T-cell (primary cell): ENCODE measurements at regions not wholly inside any gene's neighbourhood (a gene's known extent, or its start where the extent isn't known, plus 50 kb on each side); places are given as distances from the start of the nearest gene placed in this dataset.

Experiments used
- ATAC-seq, 4 experiments: fragments of 200-7000 bp in 3 of 4; fragments of 150-1000 bp in 1 of 4; cut with Tn5 transposase; replicated peaks in 1 of 4; 1 replicate in 3 of 4; 2 replicates in 1 of 4; pipeline ENCODE4 v1.10.0; 2021; ENCODE audit warnings: moderate library complexity in 3 of 4, mild to moderate bottlenecking in 2 of 4, moderate number of reproducible peaks in 1 of 4
- CTCF ChIA-PET, 2 donors: fragments of 300-600 bp; sonication (Branson Sonifier 250); formaldehyde crosslinking; loops; one replicate each; lab custom pipeline; 2022; ENCODE audit warnings: antibody characterized with exemption in 2 of 2; lab: Charles Lee
- POLR2A ChIA-PET, 2 donors: fragments of 300-600 bp; sonication (Branson Sonifier 250); formaldehyde crosslinking; loops; one replicate each; lab custom pipeline; 2022; ENCODE audit warnings: antibody characterized with exemption in 2 of 2; lab: Charles Lee
- DNase-seq, 35 experiments: peaks; one replicate each; pipeline versions ENCODE4 v3.0.0 to v3.0.0-alpha.2; 2013 to 2023
- H3K27ac ChIP-seq: one replicate; pipeline ENCODE4 v1.5.1; 2013; ENCODE audit warnings: low read length
- H3K27me3 ChIP-seq, 2 experiments: replicated peaks in 1 of 2; 1 replicate in 1 of 2; 2 replicates in 1 of 2; pipeline versions ENCODE4 v1.6.1 to v1.7.0; 2013; ENCODE audit warnings: low read length in 1 of 2, mixed read lengths in 1 of 2; ENCODE audit not compliant: control insufficient read depth in 2 of 2, insufficient read depth in 2 of 2; ENCODE audit errors: extremely low read depth in 1 of 2
- H3K36me3 ChIP-seq, 2 donors: 1 replicate in 1 of 2; 2 replicates in 1 of 2; pipeline versions ENCODE4 v1.6.1 to v1.7.0; 2013; ENCODE audit warnings: low read length in 1 of 2; ENCODE audit not compliant: control insufficient read depth in 2 of 2, insufficient read depth in 1 of 2; ENCODE audit errors: extremely low read depth in 1 of 2
- H3K4me1 ChIP-seq, 2 experiments: 1 replicate in 1 of 2; 2 replicates in 1 of 2; pipeline versions ENCODE4 v1.6.1 to v1.7.0; 2013; ENCODE audit warnings: low read length in 2 of 2, mixed read lengths in 1 of 2; ENCODE audit not compliant: insufficient read depth in 2 of 2, control insufficient read depth in 1 of 2; ENCODE audit errors: extremely low read depth in 1 of 2
- H3K4me3 ChIP-seq, 2 donors: 1 replicate in 1 of 2; 2 replicates in 1 of 2; pipeline versions ENCODE4 v1.5.1 to v1.7.0; 2013; ENCODE audit warnings: mild to moderate bottlenecking in 2 of 2, low read length in 1 of 2, moderate library complexity in 1 of 2; ENCODE audit not compliant: control insufficient read depth in 1 of 2; ENCODE audit errors: extremely low read depth in 1 of 2
- H3K9me3 ChIP-seq: 2 replicates; pipeline ENCODE4 v1.7.0; 2013
- H3K27ac Mint-ChIP-seq, 2 donors: one replicate each; pipeline ENCODE4 v1.8.0; 2020 to 2021; ENCODE audit warnings: mild to moderate bottlenecking in 2 of 2, mixed read lengths in 2 of 2
- H3K27me3 Mint-ChIP-seq, 2 donors: one replicate each; pipeline ENCODE4 v1.8.0; 2021 to 2022; ENCODE audit warnings: mixed read lengths in 2 of 2
- H3K36me3 Mint-ChIP-seq: one replicate; pipeline ENCODE4 v1.8.0; 2021; ENCODE audit warnings: mixed read lengths
- H3K4me1 Mint-ChIP-seq, 3 donors: one replicate each; pipeline ENCODE4 v1.8.0; 2020 to 2022; ENCODE audit warnings: mixed read lengths in 3 of 3, mild to moderate bottlenecking in 1 of 3
- H3K4me3 Mint-ChIP-seq, 3 donors: one replicate each; pipeline ENCODE4 v1.8.0; 2020 to 2022; ENCODE audit warnings: mild to moderate bottlenecking in 3 of 3, mixed read lengths in 3 of 3, moderate library complexity in 3 of 3
- H3K9me3 Mint-ChIP-seq, 3 donors: one replicate each; pipeline ENCODE4 v1.8.0; 2020 to 2022; ENCODE audit warnings: mixed read lengths in 3 of 3
- WGBS: methylation state at CpG from one replicate; pipeline ENCODE4 v1.1.5; 2013; ENCODE audit warnings: missing lambda C conversion rate; ENCODE audit not compliant: insufficient coverage; 5-methylcytosine and 5-hydroxymethylcytosine counted together

DNA sequence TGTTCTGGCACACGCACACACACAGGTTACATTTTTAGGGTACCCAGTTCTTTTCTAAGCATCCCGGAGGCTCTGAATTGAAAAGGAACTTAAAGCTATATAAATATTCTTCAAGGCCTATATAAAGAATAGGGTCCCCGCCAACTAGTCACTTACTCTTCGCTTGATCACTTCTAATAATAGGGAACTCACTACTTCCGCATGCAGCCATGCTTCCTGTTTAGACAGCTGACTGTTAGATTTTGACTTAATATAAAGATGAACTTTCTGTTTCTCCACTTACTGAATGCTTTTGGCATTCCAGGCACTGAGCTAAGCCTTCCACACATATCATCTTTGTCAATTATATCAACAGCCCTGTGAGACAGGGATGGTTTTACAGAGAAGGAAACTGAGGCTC, 259.6 kb downstream of the TSHZ3 start:
- ATAC-seq = no peak
- H3K27me3 Mint-ChIP-seq = peaks cover 10 to 13% of the 10 kb centered on the region in 2 donors
- Histone ChIP-seq H3K9me3 (no peaks in the 10 kb centered on the region), H3K36me3 (no peaks in the 10 kb centered on the region), H3K27me3 (peaks cover 0 to 23% of the 10 kb centered on the region in 2 experiments), H3K4me3 (no peak overlapping the region), H3K4me1 (no peaks in the 10 kb centered on the region), H3K27ac (no peak overlapping the region)
- CTCF ChIA-PET = no interaction called here
- no peaks in the 10 kb centered on the region for H3K36me3 Mint-ChIP-seq
- H3K4me3 Mint-ChIP-seq = no peak overlapping the region
- no peaks in the 10 kb centered on the region for H3K4me1 Mint-ChIP-seq
- WGBS = no CpG with 5 or more reads among the region's 5 CpGs
- POLR2A ChIA-PET = interaction anchor here in 1 of 2 donors (0.6 kb wide), 1 partner anchor 13 kb away, joined by 3 read pairs; no protein-coding TSS in a partner anchor
- no peaks in the 10 kb centered on the region for H3K9me3 Mint-ChIP-seq
- H3K27ac Mint-ChIP-seq = no peak overlapping the region
- DNase-seq = no peak

DNA sequence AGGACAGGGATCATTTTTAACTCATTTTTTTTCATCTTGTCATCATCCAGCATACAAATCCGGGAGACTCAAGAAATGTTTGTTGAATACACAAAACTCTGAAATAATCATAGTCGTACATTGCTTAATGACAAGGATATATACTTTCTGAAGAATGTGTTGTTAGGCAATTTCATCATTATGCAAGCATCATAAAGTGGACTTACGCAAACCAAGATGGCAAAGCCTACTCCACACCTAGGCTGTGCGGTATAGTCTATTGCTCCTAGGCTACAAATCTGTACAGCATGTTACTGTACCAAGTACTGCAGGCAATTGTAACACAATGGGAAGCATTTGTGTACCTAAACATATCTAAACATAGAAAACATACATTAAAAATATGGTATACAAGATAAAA, 264.1 kb downstream of the TSHZ3 start:
- H3K27me3 Mint-ChIP-seq = peaks cover 4 to 12% of the 10 kb centered on the region in 2 donors

DNA sequence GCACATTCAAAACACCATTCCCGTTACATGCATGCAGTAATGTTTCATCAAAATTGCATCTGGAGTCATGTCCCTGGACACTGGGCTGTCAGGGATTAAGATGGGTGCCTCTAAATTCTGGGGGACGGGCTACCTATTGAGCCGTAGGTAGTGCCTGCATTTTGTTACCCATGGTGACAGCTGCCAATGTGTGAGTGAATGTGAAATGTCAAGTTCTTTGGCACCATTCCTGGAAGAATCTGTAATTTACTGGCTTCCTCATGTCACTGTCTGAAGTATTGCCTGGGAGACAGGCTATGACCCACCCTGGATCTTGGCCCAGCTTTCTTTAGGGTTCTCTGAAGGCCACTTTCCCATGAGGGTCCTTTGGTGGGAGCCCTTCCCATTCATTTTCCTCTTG, 266.1 kb downstream of the TSHZ3 start:
- Histone ChIP-seq H3K36me3 (no peaks in the 10 kb centered on the region), H3K4me3 (no peak overlapping the region), H3K27me3 (peaks cover 0 to 18% of the 10 kb centered on the region in 2 experiments), H3K9me3 (no peaks in the 10 kb centered on the region), H3K4me1 (no peaks in the 10 kb centered on the region), H3K27ac (no peak overlapping the region)
- 91% methylated on average over 2 of the region's 3 CpGs for WGBS
- Mint-ChIP-seq H3K36me3 (no peaks in the 10 kb centered on the region), H3K27me3 (peaks cover 9 to 16% of the 10 kb centered on the region in 2 donors), H3K4me3 (no peak overlapping the region), H3K9me3 (no peaks in the 10 kb centered on the region), H3K4me1 (no peaks in the 10 kb centered on the region), H3K27ac (no peak overlapping the region)
- ChIA-PET CTCF (no interaction called here), POLR2A (no interaction called here)
- no peak for DNase-seq
- no peak for ATAC-seq

More for the DNA sequence above, 264.1 kb downstream of the TSHZ3 start:
- H3K36me3 Mint-ChIP-seq = no peaks in the 10 kb centered on the region
- no peak overlapping the region for H3K4me3 Mint-ChIP-seq
- no peaks in the 10 kb centered on the region for H3K4me1 Mint-ChIP-seq
- H3K36me3 ChIP-seq = no peaks in the 10 kb centered on the region
- H3K27me3 ChIP-seq = peaks cover 0 to 9% of the 10 kb centered on the region in 2 experiments
- no peak overlapping the region for H3K4me3 ChIP-seq
- H3K4me1 ChIP-seq = no peaks in the 10 kb centered on the region
- CTCF ChIA-PET = no interaction called here
- POLR2A ChIA-PET = no interaction called here
- no CpG with 5 or more reads among the region's 4 CpGs for WGBS
- H3K9me3 ChIP-seq = no peaks in the 10 kb centered on the region
- ATAC-seq = no peak
- DNase-seq = no peak
- no peaks in the 10 kb centered on the region for H3K9me3 Mint-ChIP-seq
- H3K27ac ChIP-seq = no peak overlapping the region
- no peak overlapping the region for H3K27ac Mint-ChIP-seq

DNA sequence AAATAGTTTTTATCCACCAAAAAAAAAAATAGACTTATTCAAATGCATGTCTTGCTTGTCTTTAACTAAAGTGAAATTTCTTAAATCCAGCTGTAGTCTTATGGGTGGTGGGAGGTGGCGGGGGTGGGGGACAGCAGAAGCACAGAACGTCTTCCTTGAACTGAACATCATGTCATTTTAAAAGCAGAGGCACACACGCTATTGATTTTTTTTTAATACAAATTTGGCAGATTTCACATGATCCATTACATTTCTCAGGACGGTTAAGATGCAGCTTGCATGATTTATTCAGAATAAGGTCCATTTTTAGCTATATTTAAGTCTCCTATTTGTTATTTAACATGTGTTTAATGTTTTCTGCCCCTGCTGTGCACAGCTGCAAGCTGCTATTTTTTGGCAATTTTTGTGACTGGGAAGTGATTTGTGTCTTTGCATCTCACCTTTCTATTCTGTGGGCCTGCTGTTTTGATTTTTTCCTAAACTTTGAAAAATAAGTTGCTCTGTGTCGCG, 274.0 kb downstream of the TSHZ3 start:
- Histone ChIP-seq H3K4me1 (no peaks in the 10 kb centered on the region), H3K4me3 (no peak overlapping the region), H3K36me3 (no peaks in the 10 kb centered on the region), H3K9me3 (no peaks in the 10 kb centered on the region), H3K27ac (no peak overlapping the region), H3K27me3 (peaks cover 0 to 22% of the 10 kb centered on the region in 2 experiments)
- ChIA-PET CTCF (no interaction called here), POLR2A (no interaction called here)
- H3K27me3 Mint-ChIP-seq = peaks cover 40 to 42% of the 10 kb centered on the region in 2 donors
- 100% methylated on average over 1 of the region's 6 CpGs for WGBS
- H3K36me3 Mint-ChIP-seq = no peaks in the 10 kb centered on the region
- DNase-seq = no peak
- H3K9me3 Mint-ChIP-seq = no peaks in the 10 kb centered on the region
- no peaks in the 10 kb centered on the region for H3K4me1 Mint-ChIP-seq
- ATAC-seq = no peak
- no peak overlapping the region for H3K4me3 Mint-ChIP-seq
- no peak overlapping the region for H3K27ac Mint-ChIP-seq

DNA sequence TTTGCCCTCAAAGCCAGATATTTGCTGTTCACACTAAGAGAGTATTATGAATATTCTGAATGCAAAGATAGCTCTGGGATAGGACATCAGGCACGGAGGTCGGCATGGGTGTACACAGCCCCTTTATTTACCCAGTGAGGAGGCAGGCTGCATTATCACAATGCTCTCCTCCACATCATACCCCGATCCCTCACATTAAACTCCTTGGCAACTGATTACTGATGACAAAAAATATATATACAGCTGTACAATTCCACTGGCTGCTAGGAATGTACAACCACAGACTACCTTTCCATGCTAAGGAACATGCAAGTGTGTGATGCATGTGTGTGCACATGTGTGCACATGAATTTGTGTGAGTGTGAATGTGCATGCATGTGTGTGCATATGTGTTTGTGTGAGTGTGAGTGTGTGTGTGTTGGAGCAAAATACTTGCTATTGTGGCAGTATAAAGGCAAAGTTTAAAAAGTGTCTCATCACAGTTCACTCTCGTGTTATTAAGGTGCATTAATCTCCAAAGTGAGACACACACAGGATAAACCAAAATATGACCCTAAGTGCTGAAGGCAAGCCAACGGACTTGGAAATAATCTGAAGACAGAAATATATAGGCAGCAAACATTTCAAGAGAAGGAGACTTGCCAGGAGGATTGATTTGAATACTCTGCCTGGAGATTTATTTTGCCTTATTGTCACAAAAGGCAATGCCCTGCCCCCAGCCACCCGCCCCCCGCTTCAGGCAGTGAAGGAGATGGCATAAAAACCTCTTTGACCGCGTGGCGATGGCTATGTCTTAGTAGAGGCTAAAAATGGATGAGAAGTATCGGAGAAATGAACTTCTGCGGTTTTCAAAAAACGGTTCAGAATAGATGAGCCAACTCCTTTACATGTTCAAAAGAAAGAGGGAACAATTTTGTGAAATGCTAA, 274.8 kb downstream of the TSHZ3 start:
- Histone ChIP-seq H3K27me3 (peaks cover 0 to 22% of the 10 kb centered on the region in 2 experiments), H3K36me3 (no peaks in the 10 kb centered on the region), H3K9me3 (no peaks in the 10 kb centered on the region), H3K27ac (no peak overlapping the region), H3K4me3 (no peak overlapping the region), H3K4me1 (no peaks in the 10 kb centered on the region)
- H3K4me1 Mint-ChIP-seq = no peaks in the 10 kb centered on the region
- H3K27ac Mint-ChIP-seq = no peak overlapping the region
- DNase-seq = no peak
- no peak overlapping the region for H3K4me3 Mint-ChIP-seq
- ATAC-seq = no peak
- 84% methylated on average over 7 of the region's 13 CpGs for WGBS
- H3K36me3 Mint-ChIP-seq = no peaks in the 10 kb centered on the region
- peaks cover 39 to 43% of the 10 kb centered on the region in 2 donors for H3K27me3 Mint-ChIP-seq
- CTCF ChIA-PET = no interaction called here
- no peaks in the 10 kb centered on the region for H3K9me3 Mint-ChIP-seq
- POLR2A ChIA-PET = no interaction called here

DNA sequence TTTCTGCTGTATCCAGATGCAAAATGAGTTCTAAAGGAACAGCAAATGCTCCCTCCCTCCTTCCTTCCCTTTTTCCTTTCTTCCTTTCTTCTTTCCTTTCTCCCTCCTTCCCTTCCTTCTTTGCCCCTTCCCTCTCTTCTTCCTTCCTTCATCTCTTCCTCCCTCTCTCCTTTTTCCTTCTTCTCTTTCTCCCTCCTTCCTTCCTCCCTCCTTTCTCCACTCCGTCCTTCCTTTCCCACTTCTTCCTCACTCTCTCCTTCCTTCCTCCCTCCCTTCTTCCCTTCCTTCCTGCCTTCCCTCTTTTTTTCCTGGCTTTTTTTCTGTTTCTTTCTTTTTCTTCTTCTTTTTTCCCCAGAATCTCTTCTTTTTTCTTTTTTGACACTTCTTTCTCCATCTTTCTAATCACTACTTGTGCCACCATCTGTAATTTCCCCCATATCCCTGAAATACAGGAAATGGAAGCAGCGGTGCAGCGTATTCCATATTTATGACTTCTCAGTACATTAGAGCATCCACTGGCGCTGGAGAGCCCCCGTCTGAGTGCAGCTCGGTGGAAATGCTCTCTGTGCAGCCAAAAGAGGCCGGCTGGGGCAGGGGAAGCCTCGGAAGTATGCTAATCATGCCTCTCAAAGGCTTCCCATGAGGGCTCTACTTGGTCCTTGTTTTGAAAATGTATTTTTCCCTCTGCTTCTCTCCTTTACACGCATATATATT, 275.6 kb downstream of the TSHZ3 start:
- no peak overlapping the region for H3K4me3 ChIP-seq
- WGBS = 27% methylated on average over 6 of the region's 9 CpGs
- DNase-seq = no peak
- no peak overlapping the region for H3K27ac Mint-ChIP-seq
- no peaks in the 10 kb centered on the region for H3K36me3 ChIP-seq
- ATAC-seq = no peak
- no peaks in the 10 kb centered on the region for H3K4me1 Mint-ChIP-seq
- no peaks in the 10 kb centered on the region for H3K4me1 ChIP-seq
- CTCF ChIA-PET = no interaction called here
- H3K27ac ChIP-seq = no peak overlapping the region
- no peaks in the 10 kb centered on the region for H3K9me3 ChIP-seq
- H3K9me3 Mint-ChIP-seq = no peaks in the 10 kb centered on the region
- H3K27me3 ChIP-seq = peaks cover 0 to 27% of the 10 kb centered on the region in 2 experiments
- POLR2A ChIA-PET = no interaction called here
- H3K36me3 Mint-ChIP-seq = no peaks in the 10 kb centered on the region
- H3K4me3 Mint-ChIP-seq = no peak overlapping the region
- H3K27me3 Mint-ChIP-seq = peaks cover 39 to 43% of the 10 kb centered on the region in 2 donors
